ENCODE measurements at regions not wholly inside any gene's neighbourhood (a gene's known extent, or its start where the extent isn't known, plus 50 kb on each side); places are given as distances from the start of the nearest gene placed in this dataset.

DNA sequence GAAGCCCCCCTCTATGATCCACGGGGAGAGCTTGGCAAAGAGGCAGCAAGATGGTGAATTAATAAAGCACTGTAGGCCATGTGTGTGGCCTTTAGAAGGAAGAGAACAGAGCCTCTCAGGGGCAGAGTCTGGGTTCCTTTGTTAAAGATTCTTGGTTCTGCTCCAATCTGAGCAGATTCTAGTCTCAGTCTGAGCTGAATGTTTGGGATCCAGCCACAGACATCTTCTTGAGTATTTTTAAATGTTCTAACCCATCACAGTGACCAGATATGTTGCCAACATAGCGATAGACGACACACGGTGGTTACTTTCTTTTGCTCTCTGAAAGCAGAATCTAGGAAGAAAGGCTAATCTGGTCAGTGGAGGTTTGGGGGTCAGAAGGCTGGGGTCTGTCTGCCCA, 147.5 kb upstream of the GPR12 start:
- 64 to 74% methylated on average over 4 of the region's 4 CpGs for WGBS, 2 donors
- H3K36me3 ChIP-seq = no peaks in the 10 kb centered on the region
- peaks cover 0 to 10% (median 0%) of the 10 kb centered on the region in 4 donors for H3K27me3 ChIP-seq
- no peak for DNase-seq
- intact Hi-C loops (cut with DNase I) = no loop called here
- H3K4me1 ChIP-seq = no peaks in the 10 kb centered on the region
- no peaks in the 10 kb centered on the region for H3K9me3 ChIP-seq
- no peak overlapping the region for H3K27ac ChIP-seq
- no peak for ATAC-seq
- TF ChIP-seq, protein P1, sequence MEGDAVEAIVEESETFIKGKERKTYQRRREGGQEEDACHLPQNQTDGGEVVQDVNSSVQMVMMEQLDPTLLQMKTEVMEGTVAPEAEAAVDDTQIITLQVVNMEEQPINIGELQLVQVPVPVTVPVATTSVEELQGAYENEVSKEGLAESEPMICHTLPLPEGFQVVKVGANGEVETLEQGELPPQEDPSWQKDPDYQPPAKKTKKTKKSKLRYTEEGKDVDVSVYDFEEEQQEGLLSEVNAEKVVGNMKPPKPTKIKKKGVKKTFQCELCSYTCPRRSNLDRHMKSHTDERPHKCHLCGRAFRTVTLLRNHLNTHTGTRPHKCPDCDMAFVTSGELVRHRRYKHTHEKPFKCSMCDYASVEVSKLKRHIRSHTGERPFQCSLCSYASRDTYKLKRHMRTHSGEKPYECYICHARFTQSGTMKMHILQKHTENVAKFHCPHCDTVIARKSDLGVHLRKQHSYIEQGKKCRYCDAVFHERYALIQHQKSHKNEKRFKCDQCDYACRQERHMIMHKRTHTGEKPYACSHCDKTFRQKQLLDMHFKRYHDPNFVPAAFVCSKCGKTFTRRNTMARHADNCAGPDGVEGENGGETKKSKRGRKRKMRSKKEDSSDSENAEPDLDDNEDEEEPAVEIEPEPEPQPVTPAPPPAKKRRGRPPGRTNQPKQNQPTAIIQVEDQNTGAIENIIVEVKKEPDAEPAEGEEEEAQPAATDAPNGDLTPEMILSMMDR (IDR thresholded peaks at IDR 0.05) = no peak
- FAIRE-seq = no peak
- H3K4me3 ChIP-seq = no peak overlapping the region

DNA sequence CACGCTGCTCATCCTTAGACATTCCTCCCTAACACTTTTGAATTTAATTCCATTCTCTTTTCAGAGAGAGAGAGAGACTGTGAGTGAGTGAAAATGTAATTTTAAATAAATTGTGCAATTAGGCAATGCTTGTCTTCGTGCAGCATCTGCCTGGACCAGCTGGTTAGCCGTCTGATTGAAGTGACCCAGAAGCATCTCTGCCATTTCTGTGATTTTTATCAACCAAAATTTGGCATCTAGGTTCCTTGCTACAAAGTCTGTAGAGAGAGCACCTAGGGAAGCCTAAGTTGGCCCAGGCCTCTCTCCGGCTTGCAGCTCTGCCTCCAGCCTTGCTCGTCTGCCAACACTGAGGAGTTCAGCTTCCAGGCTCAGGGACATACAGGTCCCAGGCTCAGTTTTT, 138.6 kb upstream of the GPR12 start:
- FAIRE-seq (no peak), DNase-seq (no peak), ATAC-seq (no peak)
- intact Hi-C loops (cut with DNase I) = no loop called here
- 55 to 69% methylated on average over 5 of the region's 5 CpGs for WGBS, 2 donors
- Histone ChIP-seq H3K4me3 (no peak overlapping the region), H3K27ac (no peak overlapping the region), H3K4me1 (no peaks in the 10 kb centered on the region), H3K9me3 (no peaks in the 10 kb centered on the region), H3K27me3 (no peaks in the 10 kb centered on the region), H3K36me3 (no peaks in the 10 kb centered on the region)
- TF ChIP-seq, protein P1 (IDR thresholded peaks at IDR 0.05) = no peak

DNA sequence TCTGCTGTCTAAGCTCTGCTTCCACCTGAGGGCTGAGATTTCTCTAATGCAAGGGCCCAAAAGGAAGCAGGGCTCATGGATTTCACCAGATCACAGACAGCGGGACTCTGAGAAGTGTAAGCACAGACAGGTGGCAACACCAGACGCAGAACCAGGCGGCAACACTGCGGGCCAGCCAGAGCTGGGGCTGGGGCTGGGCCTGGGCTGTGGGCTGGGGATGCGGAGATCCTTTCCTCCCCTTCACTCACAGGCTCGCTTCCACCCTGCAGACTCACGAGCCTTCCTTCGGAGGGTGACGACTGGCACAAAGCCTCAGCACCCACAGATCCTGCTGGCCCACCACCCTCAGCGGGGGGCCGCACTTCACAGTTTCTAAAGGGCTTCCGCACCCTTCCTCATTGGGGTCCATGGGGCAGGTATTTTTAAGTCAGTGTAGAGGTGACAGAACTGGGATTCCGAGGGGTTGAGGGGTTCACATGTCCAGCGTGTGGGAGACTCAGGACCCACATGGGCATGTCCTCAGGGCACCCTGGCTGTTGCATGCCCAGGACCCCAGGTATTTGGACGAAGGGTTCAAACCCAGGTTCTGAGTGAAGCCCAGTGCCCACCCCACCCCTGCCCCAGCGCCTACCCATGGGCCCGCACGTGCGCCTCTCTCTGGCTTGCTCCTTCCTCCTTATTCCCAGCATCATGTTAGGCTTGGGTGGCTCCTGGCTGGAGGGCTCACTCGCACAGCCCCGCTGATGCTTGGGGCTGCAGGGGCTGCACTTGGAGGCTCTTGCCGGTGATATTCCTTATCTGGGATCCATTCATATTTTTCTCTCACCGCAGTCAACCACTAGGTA, 137.3 kb upstream of the GPR12 start:
- Histone ChIP-seq H3K4me1 (no peaks in the 10 kb centered on the region), H3K9me3 (no peaks in the 10 kb centered on the region), H3K27ac (no peak overlapping the region), H3K36me3 (no peaks in the 10 kb centered on the region), H3K4me3 (no peak overlapping the region), H3K27me3 (no peaks in the 10 kb centered on the region)
- no peak for FAIRE-seq
- TF ChIP-seq, protein P1 (IDR thresholded peaks at IDR 0.05) = no peak
- no peak for DNase-seq
- ATAC-seq = no peak
- intact Hi-C loops (cut with DNase I) = no loop called here
- 68 to 78% methylated on average over 23 of the region's 23 CpGs for WGBS, 2 donors

DNA sequence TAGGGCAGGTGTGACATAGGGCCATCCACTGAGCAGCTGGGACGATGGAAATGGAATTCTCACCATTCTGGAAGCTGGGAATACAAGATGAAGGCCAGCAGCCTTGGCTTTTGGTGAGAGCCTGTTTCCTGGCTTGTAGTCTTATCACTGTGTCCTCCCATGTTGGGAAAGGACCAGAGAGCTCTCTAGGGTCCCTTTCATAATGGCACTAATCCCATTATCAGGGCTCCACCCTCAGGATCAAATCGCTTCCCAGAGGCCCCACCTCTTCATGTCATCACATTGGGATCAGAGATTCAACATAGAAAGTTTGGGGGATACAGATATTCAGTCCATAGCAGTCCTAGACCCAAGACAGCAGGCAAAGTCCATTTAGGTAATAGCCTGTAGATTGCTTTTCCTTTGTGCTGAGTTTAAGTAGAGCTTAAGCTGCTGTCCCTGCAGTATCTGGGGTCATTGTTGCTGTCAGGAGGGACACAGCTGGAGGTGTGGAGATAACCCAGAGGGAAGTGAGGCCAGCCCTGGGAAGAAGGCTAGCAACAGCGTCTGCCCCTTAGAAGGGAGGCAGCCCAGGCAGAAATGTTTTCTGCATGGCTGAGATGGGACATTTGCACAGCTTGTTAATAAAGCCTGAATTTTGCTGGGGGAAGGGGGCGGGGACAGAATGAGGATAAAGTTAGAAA, 136.5 kb upstream of the GPR12 start:
- DNase-seq (no peak), FAIRE-seq (no peak), ATAC-seq (no peak)
- H3K27me3 ChIP-seq = no peaks in the 10 kb centered on the region
- H3K9me3 ChIP-seq = no peaks in the 10 kb centered on the region
- intact Hi-C loops (cut with DNase I) = no loop called here
- no peaks in the 10 kb centered on the region for H3K36me3 ChIP-seq
- WGBS, 2 donors = 34 to 40% methylated on average over 4 of the region's 4 CpGs
- no peaks in the 10 kb centered on the region for H3K4me1 ChIP-seq
- H3K4me3 ChIP-seq = no peak overlapping the region
- H3K27ac ChIP-seq = no peak overlapping the region
- TF ChIP-seq, protein P1 (IDR thresholded peaks at IDR 0.05) = no peak

Data from pancreas (tissue), 10 donors.